H1 (cell line): ENCODE measurements at regions not wholly inside any gene's neighbourhood (a gene's known extent, or its start where the extent isn't known, plus 50 kb on each side); places are given as distances from the start of the nearest gene placed in this dataset.

Experiments
- CHD7 ChIP-seq: fragments of 300-600 bp; sonication (generic); IDR thresholded peaks from 2 replicates; pipeline ENCODE4 v1.7.1; 2012; ENCODE audit warnings: low read length, moderate library complexity, mild to moderate bottlenecking, inconsistent platforms; ENCODE audit not compliant: insufficient replicate concordance
- RAD21 ChIP-seq, 2 experiments: IDR thresholded peaks in 1 of 2; conservative IDR thresholded peaks in 1 of 2; 2 replicates each; pipeline ENCODE4 v1.6.1; 2011; ENCODE audit warnings: low read depth in 2 of 2, low read length in 2 of 2, improper control_type of control experiment in 1 of 2, inconsistent platforms in 1 of 2, mild to moderate bottlenecking in 1 of 2, moderate library complexity in 1 of 2

- TF ChIP-seq CHD7, result no peak
- TF ChIP-seq RAD21 (IDR thresholded peaks at IDR 0.05 in 1 of 2, conservative IDR thresholded peaks at IDR 0.05 in 1 of 2; ENCODE audit: low read depth in 2 of 2, low read length in 2 of 2), result no peak
These were observed 198.1 kb downstream of the ZNF486 start (continued) for GRCh38 chr19:20365146-20365545.
